ENCODE measurements at regions not wholly inside any gene's neighbourhood (a gene's known extent, or its start where the extent isn't known, plus 50 kb on each side); places are given as distances from the start of the nearest gene placed in this dataset.

GRCh38 chr2:40016151-40016885 is 237.3 kb upstream of the THUMPD2 start:
- TF ChIP-seq NANOG (IDR thresholded peaks at IDR 0.05; ENCODE audit: borderline replicate concordance): no peak
- no peak for TF ChIP-seq EZH2phosphoT487 (IDR thresholded peaks at IDR 0.05; ENCODE audit: unreplicated experiment)
- no peak for TF ChIP-seq POLR2AphosphoS5 (IDR thresholded peaks at IDR 0.05; ENCODE audit: low read depth)
- TF ChIP-seq CREB1 (CRISPR knock-in tag; IDR thresholded peaks at IDR 0.05; ENCODE audit: low read depth): no peak
- TF ChIP-seq, protein P1, sequence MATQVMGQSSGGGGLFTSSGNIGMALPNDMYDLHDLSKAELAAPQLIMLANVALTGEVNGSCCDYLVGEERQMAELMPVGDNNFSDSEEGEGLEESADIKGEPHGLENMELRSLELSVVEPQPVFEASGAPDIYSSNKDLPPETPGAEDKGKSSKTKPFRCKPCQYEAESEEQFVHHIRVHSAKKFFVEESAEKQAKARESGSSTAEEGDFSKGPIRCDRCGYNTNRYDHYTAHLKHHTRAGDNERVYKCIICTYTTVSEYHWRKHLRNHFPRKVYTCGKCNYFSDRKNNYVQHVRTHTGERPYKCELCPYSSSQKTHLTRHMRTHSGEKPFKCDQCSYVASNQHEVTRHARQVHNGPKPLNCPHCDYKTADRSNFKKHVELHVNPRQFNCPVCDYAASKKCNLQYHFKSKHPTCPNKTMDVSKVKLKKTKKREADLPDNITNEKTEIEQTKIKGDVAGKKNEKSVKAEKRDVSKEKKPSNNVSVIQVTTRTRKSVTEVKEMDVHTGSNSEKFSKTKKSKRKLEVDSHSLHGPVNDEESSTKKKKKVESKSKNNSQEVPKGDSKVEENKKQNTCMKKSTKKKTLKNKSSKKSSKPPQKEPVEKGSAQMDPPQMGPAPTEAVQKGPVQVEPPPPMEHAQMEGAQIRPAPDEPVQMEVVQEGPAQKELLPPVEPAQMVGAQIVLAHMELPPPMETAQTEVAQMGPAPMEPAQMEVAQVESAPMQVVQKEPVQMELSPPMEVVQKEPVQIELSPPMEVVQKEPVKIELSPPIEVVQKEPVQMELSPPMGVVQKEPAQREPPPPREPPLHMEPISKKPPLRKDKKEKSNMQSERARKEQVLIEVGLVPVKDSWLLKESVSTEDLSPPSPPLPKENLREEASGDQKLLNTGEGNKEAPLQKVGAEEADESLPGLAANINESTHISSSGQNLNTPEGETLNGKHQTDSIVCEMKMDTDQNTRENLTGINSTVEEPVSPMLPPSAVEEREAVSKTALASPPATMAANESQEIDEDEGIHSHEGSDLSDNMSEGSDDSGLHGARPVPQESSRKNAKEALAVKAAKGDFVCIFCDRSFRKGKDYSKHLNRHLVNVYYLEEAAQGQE (IDR thresholded peaks at IDR 0.05; ENCODE audit: unreplicated experiment): no peak
- no peak for TF ChIP-seq CTCF (conservative IDR thresholded peaks at IDR 0.05; ENCODE audit: low read depth in 2 of 2)

Measured in GM23338 (cell line).